GM12873 (cell line): ENCODE measurements at regions not wholly inside any gene's neighbourhood (a gene's known extent, or its start where the extent isn't known, plus 50 kb on each side); places are given as distances from the start of the nearest gene placed in this dataset.
A peak's percentile ranks its signal among the peaks of the same experiment; 100 is the strongest.

Source experiments
- TF ChIP-seq, protein P1 (sequence below): IDR thresholded peaks from 2 replicates; pipeline ENCODE4 v1.5.1; 2012; ENCODE audit warnings: low read depth, mild to moderate bottlenecking, moderate library complexity, low read length, control low read depth; ENCODE audit not compliant: insufficient read depth; ENCODE audit errors: missing control alignments

- TF ChIP-seq, protein P1, sequence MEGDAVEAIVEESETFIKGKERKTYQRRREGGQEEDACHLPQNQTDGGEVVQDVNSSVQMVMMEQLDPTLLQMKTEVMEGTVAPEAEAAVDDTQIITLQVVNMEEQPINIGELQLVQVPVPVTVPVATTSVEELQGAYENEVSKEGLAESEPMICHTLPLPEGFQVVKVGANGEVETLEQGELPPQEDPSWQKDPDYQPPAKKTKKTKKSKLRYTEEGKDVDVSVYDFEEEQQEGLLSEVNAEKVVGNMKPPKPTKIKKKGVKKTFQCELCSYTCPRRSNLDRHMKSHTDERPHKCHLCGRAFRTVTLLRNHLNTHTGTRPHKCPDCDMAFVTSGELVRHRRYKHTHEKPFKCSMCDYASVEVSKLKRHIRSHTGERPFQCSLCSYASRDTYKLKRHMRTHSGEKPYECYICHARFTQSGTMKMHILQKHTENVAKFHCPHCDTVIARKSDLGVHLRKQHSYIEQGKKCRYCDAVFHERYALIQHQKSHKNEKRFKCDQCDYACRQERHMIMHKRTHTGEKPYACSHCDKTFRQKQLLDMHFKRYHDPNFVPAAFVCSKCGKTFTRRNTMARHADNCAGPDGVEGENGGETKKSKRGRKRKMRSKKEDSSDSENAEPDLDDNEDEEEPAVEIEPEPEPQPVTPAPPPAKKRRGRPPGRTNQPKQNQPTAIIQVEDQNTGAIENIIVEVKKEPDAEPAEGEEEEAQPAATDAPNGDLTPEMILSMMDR: no peak
Observed at GRCh38 chr12:14278294-14278953, 87.1 kb upstream of the ATF7IP start.

GRCh38 chr12:14279845-14280244, 85.6 kb upstream of the ATF7IP start:
- TF ChIP-seq, protein P1: no peak

DNA sequence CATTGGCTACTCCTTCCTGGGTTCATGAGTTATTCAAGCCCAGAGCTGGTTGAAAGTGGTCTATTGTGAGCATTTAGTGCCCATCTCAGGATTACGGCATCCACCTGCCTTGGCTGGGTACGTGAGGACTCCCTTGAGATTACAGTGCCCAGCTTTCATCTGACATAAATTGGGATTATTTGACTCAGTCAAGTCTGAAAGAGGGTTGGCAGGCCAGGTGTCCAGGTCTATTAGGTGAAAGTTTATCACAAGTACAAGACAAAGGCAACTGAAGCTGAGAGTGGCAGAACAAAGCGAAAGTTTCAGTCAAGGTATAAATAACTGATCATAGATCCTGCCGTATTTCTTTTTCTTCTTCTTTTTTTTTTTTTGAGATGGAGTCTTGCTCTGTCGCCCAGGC, 84.6 kb upstream of the ATF7IP start:
- TF ChIP-seq, protein P1: no peak

DNA sequence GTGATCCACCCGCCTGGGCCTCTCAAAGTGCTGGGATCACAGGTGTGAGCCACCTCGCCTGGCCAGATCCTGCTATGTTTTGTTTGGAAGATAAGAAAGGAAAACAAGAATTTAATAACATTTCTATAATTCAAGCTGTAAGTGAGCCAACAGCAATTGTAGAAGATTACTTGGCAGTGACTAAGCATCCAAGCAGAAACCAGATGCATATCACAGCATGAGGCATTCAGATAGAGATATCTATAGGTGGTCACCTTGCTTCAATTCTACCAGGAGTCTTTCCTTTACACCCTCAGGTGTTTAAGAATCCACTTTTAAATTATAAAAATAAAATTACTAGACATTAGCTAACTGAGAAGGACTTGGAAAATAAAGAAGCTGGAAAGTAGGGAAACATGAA, 83.9 kb upstream of the ATF7IP start:
- TF ChIP-seq, protein P1: no peak

- TF ChIP-seq, protein P1: no peak
Observed at GRCh38 chr12:14283489-14284144, 81.9 kb upstream of the ATF7IP start.

DNA sequence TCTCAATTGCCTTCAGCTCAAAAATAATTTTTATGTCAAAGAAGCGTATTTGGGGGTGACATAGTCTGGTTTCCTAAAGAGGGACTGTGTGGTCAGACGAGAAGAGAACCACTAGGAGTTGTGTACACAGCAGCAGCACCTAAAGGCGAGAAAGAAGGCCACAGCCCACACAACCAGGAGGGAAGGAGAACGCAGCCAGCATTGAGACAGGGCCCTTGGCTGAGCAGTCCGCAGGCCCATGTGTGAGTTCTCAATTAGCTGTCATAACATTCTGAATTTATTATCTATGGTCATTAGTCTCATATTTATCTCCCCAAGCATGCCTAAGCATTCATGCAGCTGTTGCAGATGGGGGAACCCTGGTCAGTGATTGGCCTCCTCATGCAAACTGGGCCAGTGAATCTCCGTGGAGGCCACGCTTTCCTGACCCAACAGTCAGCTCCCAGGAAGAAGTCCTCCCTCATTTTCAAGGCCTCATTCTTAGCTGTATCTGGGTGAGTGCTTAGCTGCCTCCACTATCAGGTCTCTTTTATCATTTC, 81.2 kb upstream of the ATF7IP start:
- TF ChIP-seq, protein P1: peak; percentile 34

DNA sequence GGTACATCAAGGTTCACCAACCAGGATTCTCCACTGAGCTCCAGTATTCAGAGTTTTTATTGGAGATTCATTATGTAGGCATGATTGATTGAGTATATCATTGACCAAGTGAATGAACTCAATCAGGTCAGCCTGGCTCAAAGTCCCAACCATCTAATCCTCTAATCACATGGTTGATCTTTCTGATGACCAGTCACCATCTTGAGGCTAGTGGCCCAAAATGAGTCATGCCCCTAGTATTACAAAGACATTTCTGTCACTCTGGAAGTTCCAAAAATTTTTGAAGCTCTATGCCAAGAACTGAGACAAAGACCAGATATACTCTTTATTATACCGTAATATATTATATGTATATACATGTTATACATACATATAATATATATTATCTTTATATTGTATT, 75.9 kb upstream of the ATF7IP start:
- TF ChIP-seq, protein P1: no peak
